K562 (cell line): ENCODE measurements at regions not wholly inside any gene's neighbourhood (a gene's known extent, or its start where the extent isn't known, plus 50 kb on each side); places are given as distances from the start of the nearest gene placed in this dataset.

ENCODE experiments used
- MAFK ChIP-seq: IDR thresholded peaks from 2 replicates; pipeline ENCODE4 v1.6.1; 2011; ENCODE audit warnings: low read length, improper control_type of control experiment
- TF ChIP-seq, protein P1 (sequence below): fragments of 250-450 bp; sonication (Bioruptor Pico); IDR thresholded peaks from 2 replicates; pipeline ENCODE4 v1.8.0; 2022; ENCODE audit warnings: moderate library complexity, mild to moderate bottlenecking, inconsistent platforms

DNA sequence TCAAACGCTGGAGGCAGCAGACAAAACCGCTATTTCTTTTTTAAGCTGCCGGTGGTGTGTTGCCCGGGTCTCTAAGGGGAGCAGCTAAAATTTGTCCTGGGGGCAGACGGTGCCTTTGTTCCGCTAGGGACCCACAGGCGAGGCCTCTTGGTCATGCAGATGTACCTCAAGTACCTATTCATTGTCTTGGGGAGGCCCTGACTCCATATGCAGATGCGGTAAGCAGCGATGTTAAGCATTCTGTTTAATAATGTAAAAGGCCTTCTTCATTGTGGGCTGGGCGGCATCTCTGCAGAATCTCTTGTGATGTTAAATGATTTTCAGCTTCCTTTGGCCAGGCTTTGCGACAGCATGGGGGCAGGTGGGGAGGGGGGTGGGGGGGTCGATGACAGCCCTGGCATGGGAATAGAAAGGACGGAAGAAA is 98.9 kb upstream of the PJA1 start:
- TF ChIP-seq, protein P1, sequence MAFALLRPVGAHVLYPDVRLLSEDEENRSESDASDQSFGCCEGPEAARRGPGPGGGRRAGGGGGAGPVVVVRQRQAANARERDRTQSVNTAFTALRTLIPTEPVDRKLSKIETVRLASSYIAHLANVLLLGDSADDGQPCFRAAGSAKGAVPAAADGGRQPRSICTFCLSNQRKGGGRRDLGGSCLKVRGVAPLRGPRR, result no peak
- no peak for TF ChIP-seq MAFK
